ENCODE measurements at regions not wholly inside any gene's neighbourhood (a gene's known extent, or its start where the extent isn't known, plus 50 kb on each side); places are given as distances from the start of the nearest gene placed in this dataset.

- TF ChIP-seq POLR2A (IDR thresholded peaks at IDR 0.05; ENCODE audit: low read length): no peak
- TF ChIP-seq GATA1 (IDR thresholded peaks at IDR 0.05; ENCODE audit: low read depth, low read length): no peak
Measured at GRCh38 chr4:84309191-84309590, 189.9 kb downstream of the NKX6-1 start.
